Neural cell (in vitro differentiated cells): ENCODE measurements at regions not wholly inside any gene's neighbourhood (a gene's known extent, or its start where the extent isn't known, plus 50 kb on each side); places are given as distances from the start of the nearest gene placed in this dataset.

Experiments used
- EP300 ChIP-seq: fragments of 450-650 bp; conservative IDR thresholded peaks from 2 replicates; pipeline ENCODE4 v1.6.1; 2014; ENCODE audit warnings: antibody characterized with exemption, mild to moderate bottlenecking, moderate library complexity; ENCODE audit not compliant: poor library complexity, severe bottlenecking
- EZH2 ChIP-seq: fragments of 200-600, 300-800 bp; shearing (Covaris generic), sonication (generic); IDR thresholded peaks from 2 replicates; pipeline ENCODE4 v1.6.1; 2014; ENCODE audit warnings: antibody characterized with exemption, low read length, borderline replicate concordance, mild to moderate bottlenecking; ENCODE audit not compliant: insufficient read depth, poor library complexity, severe bottlenecking
- MXI1 ChIP-seq: fragments of 450-650 bp; conservative IDR thresholded peaks from 2 replicates; pipeline ENCODE4 v1.6.1; 2014; ENCODE audit warnings: antibody characterized with exemption, mild to moderate bottlenecking; ENCODE audit not compliant: poor library complexity, severe bottlenecking
- POLR2AphosphoS5 ChIP-seq: IDR thresholded peaks from 2 replicates; pipeline ENCODE4 v1.6.1; 2012
- RAD21 ChIP-seq: fragments of 450-650 bp; conservative IDR thresholded peaks from 2 replicates; pipeline ENCODE4 v1.6.1; 2014; ENCODE audit warnings: antibody characterized with exemption, mild to moderate bottlenecking, moderate library complexity
- SMC3 ChIP-seq: fragments of 450-650 bp; conservative IDR thresholded peaks from 2 replicates; pipeline ENCODE4 v1.6.1; 2014; ENCODE audit warnings: antibody characterized with exemption, mild to moderate bottlenecking, moderate library complexity; ENCODE audit not compliant: poor library complexity
- TAF1 ChIP-seq: IDR thresholded peaks from 2 replicates; pipeline ENCODE4 v1.6.1; 2012; ENCODE audit warnings: low read depth
- TF ChIP-seq, protein P1 (sequence below): fragments of 450-650 bp; IDR thresholded peaks from 2 replicates; pipeline ENCODE4 v1.5.1; 2014; ENCODE audit warnings: antibody characterized with exemption, mild to moderate bottlenecking, moderate library complexity; ENCODE audit not compliant: poor library complexity, severe bottlenecking
- TF ChIP-seq, protein P2 (sequence below): IDR thresholded peaks from 2 replicates; pipeline ENCODE4 v1.6.1; 2012; ENCODE audit warnings: borderline replicate concordance

DNA sequence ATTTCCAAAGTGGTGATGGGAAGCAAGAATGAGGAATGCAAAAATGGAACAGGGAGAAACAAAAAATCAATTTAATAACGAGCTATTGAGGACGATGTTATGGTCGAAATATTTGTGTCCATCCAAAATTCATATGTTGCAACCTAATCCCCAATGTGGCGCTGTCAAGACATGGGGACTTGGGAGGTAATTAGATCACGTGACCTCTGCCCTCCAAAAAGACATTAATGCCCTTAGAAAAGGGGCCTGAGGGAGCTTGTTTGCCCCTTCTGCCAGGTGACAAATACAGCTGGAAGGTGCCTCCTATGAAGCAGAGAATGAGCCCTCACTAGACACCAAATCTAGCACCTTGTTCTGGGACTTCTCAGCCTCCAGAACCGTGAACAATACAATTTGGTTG is 315.2 kb upstream of the CDH9 start:
- TF ChIP-seq EZH2: no peak
- no peak for TF ChIP-seq POLR2AphosphoS5
- TF ChIP-seq, protein P1, sequence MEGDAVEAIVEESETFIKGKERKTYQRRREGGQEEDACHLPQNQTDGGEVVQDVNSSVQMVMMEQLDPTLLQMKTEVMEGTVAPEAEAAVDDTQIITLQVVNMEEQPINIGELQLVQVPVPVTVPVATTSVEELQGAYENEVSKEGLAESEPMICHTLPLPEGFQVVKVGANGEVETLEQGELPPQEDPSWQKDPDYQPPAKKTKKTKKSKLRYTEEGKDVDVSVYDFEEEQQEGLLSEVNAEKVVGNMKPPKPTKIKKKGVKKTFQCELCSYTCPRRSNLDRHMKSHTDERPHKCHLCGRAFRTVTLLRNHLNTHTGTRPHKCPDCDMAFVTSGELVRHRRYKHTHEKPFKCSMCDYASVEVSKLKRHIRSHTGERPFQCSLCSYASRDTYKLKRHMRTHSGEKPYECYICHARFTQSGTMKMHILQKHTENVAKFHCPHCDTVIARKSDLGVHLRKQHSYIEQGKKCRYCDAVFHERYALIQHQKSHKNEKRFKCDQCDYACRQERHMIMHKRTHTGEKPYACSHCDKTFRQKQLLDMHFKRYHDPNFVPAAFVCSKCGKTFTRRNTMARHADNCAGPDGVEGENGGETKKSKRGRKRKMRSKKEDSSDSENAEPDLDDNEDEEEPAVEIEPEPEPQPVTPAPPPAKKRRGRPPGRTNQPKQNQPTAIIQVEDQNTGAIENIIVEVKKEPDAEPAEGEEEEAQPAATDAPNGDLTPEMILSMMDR: no peak
- TF ChIP-seq RAD21: no peak
- no peak for TF ChIP-seq MXI1
- TF ChIP-seq, protein P2, sequence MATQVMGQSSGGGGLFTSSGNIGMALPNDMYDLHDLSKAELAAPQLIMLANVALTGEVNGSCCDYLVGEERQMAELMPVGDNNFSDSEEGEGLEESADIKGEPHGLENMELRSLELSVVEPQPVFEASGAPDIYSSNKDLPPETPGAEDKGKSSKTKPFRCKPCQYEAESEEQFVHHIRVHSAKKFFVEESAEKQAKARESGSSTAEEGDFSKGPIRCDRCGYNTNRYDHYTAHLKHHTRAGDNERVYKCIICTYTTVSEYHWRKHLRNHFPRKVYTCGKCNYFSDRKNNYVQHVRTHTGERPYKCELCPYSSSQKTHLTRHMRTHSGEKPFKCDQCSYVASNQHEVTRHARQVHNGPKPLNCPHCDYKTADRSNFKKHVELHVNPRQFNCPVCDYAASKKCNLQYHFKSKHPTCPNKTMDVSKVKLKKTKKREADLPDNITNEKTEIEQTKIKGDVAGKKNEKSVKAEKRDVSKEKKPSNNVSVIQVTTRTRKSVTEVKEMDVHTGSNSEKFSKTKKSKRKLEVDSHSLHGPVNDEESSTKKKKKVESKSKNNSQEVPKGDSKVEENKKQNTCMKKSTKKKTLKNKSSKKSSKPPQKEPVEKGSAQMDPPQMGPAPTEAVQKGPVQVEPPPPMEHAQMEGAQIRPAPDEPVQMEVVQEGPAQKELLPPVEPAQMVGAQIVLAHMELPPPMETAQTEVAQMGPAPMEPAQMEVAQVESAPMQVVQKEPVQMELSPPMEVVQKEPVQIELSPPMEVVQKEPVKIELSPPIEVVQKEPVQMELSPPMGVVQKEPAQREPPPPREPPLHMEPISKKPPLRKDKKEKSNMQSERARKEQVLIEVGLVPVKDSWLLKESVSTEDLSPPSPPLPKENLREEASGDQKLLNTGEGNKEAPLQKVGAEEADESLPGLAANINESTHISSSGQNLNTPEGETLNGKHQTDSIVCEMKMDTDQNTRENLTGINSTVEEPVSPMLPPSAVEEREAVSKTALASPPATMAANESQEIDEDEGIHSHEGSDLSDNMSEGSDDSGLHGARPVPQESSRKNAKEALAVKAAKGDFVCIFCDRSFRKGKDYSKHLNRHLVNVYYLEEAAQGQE: no peak
- no peak for TF ChIP-seq SMC3
- TF ChIP-seq TAF1: no peak
- TF ChIP-seq EP300: no peak
